GM19452 (cell line): ENCODE measurements at regions not wholly inside any gene's neighbourhood (a gene's known extent, or its start where the extent isn't known, plus 50 kb on each side); places are given as distances from the start of the nearest gene placed in this dataset.
"Not testable (repeated sequence)": the region's sequence is repeated elsewhere in the genome, so short reads cannot be mapped to it uniquely, and the experiment has no call there.

Experiments used
- ATAC-seq: cut with Tn5 transposase; IDR thresholded peaks from one replicate; pipeline ENCODE4 v1.9.1; 2021; ENCODE audit not compliant: unreplicated experiment

DNA sequence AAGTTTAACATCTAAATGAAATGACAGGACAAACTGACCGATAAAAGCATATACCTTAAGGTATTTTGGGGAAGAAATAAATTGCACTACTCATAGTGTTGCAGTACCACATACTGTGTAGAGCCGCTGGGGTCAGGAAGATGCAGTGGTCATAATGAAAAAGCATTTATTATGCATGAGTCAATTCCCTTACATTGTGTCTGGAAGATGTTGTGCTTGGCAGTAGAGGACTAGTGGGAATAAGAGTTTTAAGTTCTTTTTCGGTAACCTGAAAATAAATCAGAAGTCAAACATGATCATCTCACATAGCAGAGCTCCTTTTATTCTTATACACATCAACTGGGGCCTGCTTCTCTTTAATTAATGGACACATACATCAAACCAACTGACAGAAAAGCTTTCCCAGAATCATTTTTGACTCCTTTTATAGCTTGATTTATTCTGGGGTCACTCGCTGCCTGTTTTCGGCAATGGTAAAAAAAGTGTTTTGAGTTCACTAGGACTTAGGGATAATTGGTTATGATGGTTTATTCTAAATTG is 262.5 kb upstream of the CHD1 start:
- no peak for ATAC-seq

DNA sequence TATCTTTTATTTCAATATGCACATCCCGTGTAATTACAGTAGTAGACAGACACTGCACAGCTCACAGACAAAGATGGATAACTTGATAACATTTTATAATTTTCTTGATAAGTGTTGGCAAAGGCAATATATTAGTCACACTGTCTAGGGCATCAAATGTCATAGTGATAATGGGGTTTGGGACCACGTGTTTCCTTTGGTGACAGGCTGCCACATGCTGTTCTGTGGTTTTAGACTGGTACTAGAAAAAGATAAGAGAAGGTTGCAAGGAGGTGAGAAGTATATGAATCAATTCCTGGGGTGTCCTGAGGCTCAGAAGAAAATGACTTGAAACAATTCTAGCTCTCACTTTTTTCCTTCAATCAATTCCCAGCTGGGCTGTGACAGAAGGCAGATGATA is 258.8 kb upstream of the CHD1 start:
- ATAC-seq, result no peak

- ATAC-seq, result no peak
These were observed 250.4 kb upstream of the CHD1 start for GRCh38 chr5:99179206-99179605.

DNA sequence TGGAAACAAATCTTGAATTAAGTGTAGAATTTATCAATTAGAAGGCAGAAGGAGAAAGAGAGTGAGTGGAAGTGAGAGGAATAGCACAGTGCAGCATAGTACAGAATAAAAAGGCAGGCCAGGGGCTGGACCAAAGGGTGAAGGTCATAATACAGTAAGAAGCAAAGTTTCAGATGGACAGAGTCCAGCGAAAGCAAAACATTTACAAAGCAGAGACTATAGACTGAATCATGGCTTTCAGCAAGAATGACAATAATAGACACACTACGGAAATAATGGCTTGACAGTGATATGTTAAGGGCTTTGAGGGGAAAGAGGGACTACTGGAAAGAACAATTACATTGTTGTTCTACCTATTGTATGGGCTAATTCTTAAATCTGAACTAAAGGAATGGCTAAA is 249.0 kb upstream of the CHD1 start:
- no peak for ATAC-seq

GRCh38 chr5:99176186-99176585 is 247.4 kb upstream of the CHD1 start:
- no peak for ATAC-seq

DNA sequence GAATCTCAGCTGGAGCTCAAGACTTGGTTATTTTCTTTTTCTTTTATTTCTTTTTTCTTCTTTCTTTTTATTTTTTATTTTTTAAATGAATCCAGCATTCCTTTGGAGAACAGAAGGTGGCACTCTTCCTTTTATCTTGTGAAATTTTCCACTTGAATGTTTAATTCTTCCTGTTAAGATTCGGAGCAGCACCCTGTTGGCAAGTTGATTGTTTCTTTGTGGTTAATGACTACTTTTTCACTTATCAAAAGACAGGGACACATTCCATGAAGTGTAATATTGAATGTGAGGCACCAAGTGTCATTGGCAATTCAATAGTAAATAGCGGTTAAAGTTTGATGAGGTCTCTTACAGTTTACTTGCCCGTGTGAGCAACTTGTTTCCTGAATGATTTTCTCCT is 240.5 kb upstream of the CHD1 start:
- ATAC-seq, result no peak

DNA sequence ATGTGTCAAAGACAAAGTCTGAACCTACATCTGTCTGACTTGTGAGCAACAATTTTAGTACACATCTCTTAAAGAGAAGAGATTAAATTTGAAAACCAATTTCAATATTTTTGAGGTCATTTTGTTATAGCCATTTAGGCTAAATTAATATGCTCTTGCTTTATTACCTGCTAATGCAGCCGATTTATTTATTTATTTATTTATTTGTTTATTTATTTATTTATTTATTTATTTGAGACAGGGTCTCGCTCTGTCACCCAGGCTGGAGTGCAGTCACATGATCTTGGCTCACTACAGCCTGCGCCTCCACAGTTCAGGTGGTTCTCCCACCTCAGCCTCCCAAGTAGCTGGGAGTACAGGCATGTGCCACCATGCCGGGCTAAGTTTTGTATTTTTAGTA is 232.7 kb upstream of the CHD1 start:
- not testable (repeated sequence) for ATAC-seq

GRCh38 chr5:99156688-99157087 is 227.9 kb upstream of the CHD1 start:
- no peak for ATAC-seq

DNA sequence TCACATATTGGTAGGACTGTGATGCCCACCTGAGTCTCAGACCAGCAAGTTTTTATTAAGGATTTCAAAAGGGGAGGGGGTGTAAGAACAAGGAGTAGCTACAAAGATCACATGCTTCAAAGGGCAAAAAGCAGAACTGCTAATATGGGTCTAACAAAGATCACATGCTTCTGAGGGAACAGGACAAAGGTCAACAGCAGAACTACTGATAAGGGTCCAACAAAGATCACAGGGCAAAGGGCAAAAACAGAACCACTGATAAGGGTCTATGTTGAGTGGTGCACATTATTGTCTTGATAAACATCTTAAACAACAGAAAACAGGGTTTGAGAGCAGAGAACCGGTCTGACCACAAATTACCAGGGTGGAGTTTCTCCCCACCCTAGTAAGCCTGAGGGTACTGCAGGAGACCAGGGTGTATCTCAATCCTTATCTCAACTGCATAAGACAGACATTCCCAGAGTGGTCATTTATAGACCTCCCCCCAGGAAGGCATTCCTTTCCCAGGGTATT is 214.5 kb upstream of the CHD1 start:
- not testable (repeated sequence) for ATAC-seq

DNA sequence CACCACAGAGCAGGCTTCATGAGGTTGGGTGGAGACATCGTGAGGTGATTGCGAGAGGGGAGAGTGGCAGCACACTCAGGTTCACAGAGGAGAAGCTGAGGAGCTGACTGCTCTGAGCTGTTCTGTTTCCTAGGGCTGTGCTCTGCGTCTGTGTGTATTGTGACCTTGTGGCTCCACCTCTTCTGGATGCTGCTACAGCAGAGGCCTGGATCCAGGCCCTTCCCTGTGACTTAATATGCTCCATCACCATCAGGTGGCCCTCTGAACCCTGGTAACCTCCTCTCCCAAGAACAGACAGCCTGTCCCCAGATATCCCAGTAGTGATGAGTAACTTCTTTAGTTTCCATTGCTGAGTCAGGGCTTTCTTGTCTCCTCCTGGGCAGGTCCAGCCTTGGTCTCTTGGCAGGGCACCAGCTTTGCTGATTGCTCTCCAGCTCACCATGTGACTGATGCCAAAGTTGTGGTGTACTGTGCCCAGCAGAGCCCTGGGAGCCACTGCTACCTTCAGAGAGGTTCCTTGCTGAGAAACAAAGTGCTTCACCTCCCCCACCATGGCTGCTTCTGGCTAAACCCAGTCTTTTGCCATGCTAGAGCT is 212.8 kb upstream of the CHD1 start:
- no peak for ATAC-seq

GRCh38 chr5:99138911-99139310 is 210.1 kb upstream of the CHD1 start:
- ATAC-seq, result no peak

DNA sequence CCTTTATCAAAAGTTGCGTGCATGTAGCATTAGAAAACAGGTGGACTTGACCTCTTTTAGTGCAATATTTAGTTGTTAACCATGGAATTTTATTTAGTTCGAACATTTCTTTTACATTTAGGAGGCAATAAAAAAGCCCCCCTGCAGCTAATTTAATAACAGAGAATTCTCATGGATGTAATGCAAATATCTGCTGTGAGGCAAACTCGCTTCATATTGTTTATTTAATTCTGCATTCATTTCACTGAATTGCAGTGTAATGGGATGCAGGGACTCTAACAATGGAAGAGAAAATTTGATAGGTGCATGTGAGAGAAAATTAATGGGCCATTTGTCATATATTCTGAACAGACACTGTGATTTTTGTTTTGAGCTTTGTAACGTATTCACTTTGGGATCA is 205.1 kb upstream of the CHD1 start:
- ATAC-seq, result no peak

DNA sequence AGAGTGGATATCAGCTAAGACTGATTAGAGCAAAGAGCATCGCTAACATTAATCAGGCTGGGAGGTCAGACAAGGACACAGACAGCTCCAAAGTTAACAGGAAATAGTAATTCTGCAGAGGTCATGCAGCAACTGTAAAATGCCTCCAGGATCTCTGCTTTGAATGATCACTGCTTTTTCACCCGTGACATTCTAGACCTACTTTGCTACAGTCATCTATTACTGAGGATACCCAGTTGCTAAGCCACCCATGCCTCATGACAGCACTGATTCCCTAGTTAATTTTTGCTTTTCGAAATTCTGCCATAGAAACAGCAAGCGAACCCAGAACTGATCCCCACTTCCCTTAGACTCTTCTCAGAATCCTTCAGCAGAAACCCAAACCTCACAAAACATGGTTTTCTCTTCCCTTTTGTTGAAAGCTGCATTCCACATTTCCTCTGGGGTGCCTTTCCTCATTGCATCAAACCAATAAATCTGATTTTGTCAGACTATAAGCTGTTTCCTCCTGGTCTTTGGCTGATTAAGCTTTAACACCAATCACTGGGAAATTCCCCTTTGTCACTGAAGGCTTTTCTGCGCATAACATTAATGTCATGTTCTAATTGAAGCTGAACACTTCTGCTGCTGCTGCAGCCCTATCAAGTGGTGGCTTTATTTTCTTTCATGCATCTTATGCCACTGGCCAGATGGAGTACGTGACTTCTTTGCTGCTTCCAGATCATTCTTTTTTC is 201.1 kb upstream of the CHD1 start:
- ATAC-seq, result no peak

- ATAC-seq, result no peak
These were observed 194.2 kb upstream of the CHD1 start for GRCh38 chr5:99122976-99123375.

GRCh38 chr5:99119326-99119725 is 190.5 kb upstream of the CHD1 start:
- no peak for ATAC-seq

DNA sequence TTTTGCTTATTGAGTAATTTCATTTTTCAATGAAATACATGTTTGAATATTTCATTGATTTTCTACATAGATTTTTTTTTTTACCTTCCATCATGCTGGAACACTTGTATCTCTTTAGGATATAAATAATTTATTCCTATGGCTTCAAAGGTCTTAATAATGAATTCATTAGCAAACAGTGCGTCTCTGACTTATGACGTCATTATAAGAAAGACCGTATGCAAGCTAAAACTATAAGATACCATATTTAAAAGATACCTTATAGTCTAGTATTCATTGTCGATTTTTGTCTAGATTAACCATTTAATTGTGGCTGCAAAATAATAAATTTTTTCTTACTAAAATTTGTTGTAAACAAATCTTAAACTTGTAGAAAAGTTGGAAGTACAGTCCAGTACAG is 187.7 kb upstream of the CHD1 start:
- no peak for ATAC-seq

DNA sequence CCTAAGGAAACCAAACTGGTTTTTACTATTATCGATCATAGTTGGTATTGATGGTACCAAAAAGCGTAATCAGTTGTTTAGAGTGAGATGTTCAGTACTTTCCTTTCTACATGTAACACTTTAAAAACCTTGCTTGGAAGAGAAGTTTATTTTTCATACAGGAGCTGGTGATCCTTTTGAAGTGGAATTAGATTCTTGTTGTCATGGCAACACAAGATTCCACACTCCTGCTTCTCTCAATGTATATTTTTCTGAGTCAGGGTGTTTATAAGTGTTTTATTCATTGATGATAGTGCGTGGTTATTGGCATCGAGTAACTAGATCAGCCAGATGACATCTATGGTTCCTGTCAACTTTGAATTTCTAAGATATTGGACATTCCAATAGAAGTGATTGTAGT is 181.1 kb upstream of the CHD1 start:
- no peak for ATAC-seq

DNA sequence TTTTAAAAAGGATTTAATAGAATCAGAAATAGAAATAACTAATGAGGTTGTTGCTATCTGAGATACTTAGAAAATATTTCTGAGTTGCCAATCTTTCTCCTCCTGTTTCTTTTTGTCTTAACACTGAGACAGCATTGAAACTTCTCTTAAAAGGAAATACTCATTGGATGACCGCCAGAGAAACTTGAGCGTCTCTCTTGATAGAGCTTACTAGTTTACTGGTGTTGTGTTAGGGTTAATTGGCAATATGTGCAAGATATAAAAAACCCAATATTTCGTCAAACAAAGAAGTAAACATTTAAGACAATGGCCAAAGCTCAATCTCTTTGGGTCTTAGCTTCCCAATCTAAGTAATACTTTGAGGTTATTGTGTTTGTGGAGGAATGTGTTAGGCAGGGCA is 176.4 kb upstream of the CHD1 start:
- no peak for ATAC-seq

DNA sequence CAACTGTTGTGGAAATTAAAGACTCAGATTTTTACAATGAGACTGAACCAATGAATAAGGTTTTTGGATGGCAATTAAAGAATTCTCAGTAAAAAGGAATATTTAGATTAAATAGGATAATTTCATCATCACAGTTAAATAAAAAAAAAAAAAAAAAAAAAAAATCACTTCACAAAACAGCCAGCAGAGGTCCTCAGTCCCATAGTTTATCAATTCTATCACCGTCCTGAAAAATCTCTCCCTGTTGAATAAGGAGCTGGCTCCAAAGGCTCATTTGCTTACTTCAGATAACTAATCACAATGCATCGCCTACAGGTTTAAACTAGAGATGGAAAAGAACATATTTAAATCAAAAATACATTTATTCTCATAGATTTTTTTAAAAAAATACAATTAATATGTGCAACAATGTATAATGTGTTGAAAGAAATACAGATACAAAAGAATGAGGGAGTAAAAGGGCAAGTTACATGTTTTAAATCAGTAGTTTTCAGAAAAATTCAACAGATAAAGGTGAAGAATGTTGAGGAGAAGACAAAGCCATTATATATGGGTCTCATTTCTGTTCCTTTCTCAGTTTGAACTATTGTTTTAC is 175.8 kb upstream of the CHD1 start:
- no peak for ATAC-seq

DNA sequence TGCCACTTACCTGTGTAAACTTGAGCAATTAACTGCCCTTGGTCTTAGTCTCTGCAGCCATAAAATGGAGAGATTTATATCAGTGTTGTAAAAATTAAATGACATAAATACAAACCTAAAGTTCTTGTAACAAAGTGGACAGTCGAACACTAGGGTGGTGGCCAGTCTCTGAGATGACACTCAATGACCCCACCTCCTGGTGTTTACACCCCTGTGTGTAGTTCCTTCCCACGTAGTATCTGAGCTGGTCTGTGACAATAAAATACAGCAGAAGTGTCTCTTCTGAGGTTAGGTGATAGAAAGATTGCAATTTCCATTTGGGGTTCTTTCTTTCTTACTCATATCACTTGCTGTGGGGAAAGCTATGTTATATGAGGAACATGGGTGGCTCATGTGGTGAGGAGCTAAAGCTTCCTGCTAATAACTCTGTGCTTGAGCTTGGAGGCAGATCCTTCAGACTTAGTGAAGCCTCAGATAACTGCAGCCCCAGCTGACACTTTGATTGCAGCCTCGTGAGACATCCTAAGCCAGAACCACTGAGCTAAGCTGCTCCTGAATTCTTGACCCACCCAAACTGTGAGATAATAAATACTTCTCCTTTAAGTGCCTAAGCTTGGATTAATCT is 173.4 kb upstream of the CHD1 start:
- no peak for ATAC-seq

GRCh38 chr5:99099691-99100090 is 170.9 kb upstream of the CHD1 start:
- no peak for ATAC-seq
